Endothelial cell of umbilical vein (primary cell): ENCODE measurements at regions not wholly inside any gene's neighbourhood (a gene's known extent, or its start where the extent isn't known, plus 50 kb on each side); places are given as distances from the start of the nearest gene placed in this dataset.

ENCODE experiments used
- BruUV-seq: library from RNA; stranded (reverse); fragments of 400-500 nt; replicated peaks from 2 replicates; lab custom pipeline; 2021; lab: Mats Ljungman, UMichigan
- CTCF ChIA-PET: fragments of 300-600, 350-600 bp; sonication (Branson Sonifier 250); formaldehyde crosslinking; loops from one replicate; lab custom pipeline; 2021; ENCODE audit warnings: antibody characterized with exemption, inconsistent platforms; lab: Charles Lee
- POLR2A ChIA-PET: fragments of 300-600, 350-600 bp; sonication (Branson Sonifier 250); formaldehyde crosslinking; loops from one replicate; lab custom pipeline; 2021; ENCODE audit warnings: antibody characterized with exemption, inconsistent platforms; lab: Charles Lee
- DNase-seq: peaks from one replicate; pipeline ENCODE4 v3.0.0-alpha.2; 2011; ENCODE audit warnings: low read depth, low spot score
- FAIRE-seq: peaks from 2 replicates; lab custom pipeline; 2011; peaks lifted over from hg19 to GRCh38; lab: Jason Lieb, UNC
- H2AFZ ChIP-seq: 2 replicates; pipeline ENCODE4 v1.6.0; 2012; ENCODE audit warnings: low read depth, low read length, control low read depth, inconsistent platforms
- H3K27ac ChIP-seq: 2 replicates; pipeline ENCODE4 v1.5.1; 2011; ENCODE audit warnings: low read depth, mild to moderate bottlenecking, control low read depth, low read length, moderate library complexity; ENCODE audit not compliant: insufficient read depth
- H3K27me3 ChIP-seq, 2 experiments: 2 replicates each; pipeline versions ENCODE4 v1.6.0 to v1.6.1; 2011; ENCODE audit warnings: low read length in 2 of 2, mixed read lengths in 1 of 2; ENCODE audit not compliant: control insufficient read depth in 2 of 2, insufficient read depth in 2 of 2
- H3K36me3 ChIP-seq, 2 experiments: 2 replicates in 1 of 2; 3 replicates in 1 of 2; pipeline ENCODE4 v1.5.1; 2011; ENCODE audit warnings: low read length in 2 of 2, mild to moderate bottlenecking in 1 of 2, moderate library complexity in 1 of 2; ENCODE audit not compliant: control insufficient read depth in 2 of 2, insufficient read depth in 2 of 2; ENCODE audit errors: extremely low read depth in 1 of 2
- H3K4me1 ChIP-seq: 3 replicates; pipeline ENCODE4 v1.5.1; 2011; ENCODE audit warnings: mild to moderate bottlenecking, low read length; ENCODE audit not compliant: control insufficient read depth, insufficient read depth; ENCODE audit errors: extremely low read depth
- H3K4me2 ChIP-seq: 2 replicates; pipeline ENCODE4 v1.6.1; 2011; ENCODE audit warnings: low read length, control low read depth, mixed read lengths; ENCODE audit not compliant: insufficient read depth
- H3K4me3 ChIP-seq, 3 experiments: fragments of 200-600 bp in 1 of 3; sonication (generic), shearing (Covaris generic) in 1 of 3; replicated peaks in 1 of 3; 2 replicates each; pipeline ENCODE4 v1.5.1; 2011 to 2016; ENCODE audit warnings: control low read depth in 3 of 3, low read length in 3 of 3, mild to moderate bottlenecking in 2 of 3, inconsistent platforms in 1 of 3, low read depth in 1 of 3, moderate library complexity in 1 of 3; ENCODE audit not compliant: insufficient read depth in 1 of 3
- H3K79me2 ChIP-seq: 2 replicates; pipeline ENCODE4 v1.6.0; 2012; ENCODE audit warnings: low read length, inconsistent platforms; ENCODE audit not compliant: control insufficient read depth, insufficient read depth
- H3K9ac ChIP-seq: replicated peaks from 2 replicates; pipeline ENCODE3; 2011; ENCODE audit warnings: low read length, control low read depth; ENCODE audit not compliant: insufficient read depth; ENCODE audit errors: extremely low read depth
- H3K9me1 ChIP-seq: replicated peaks from 3 replicates; pipeline ENCODE4 v1.6.0; 2011; ENCODE audit warnings: mild to moderate bottlenecking, low read length; ENCODE audit not compliant: control insufficient read depth, insufficient read depth; ENCODE audit errors: extremely low read depth
- H3K9me3 ChIP-seq: replicated peaks from 2 replicates; pipeline ENCODE4 v1.5.1; 2012; ENCODE audit warnings: low read length, inconsistent platforms; ENCODE audit not compliant: control insufficient read depth, insufficient read depth
- H4K20me1 ChIP-seq: replicated peaks from 2 replicates; pipeline ENCODE3; 2011; ENCODE audit warnings: mild to moderate bottlenecking, low read length; ENCODE audit not compliant: control insufficient read depth, insufficient read depth; ENCODE audit errors: extremely low read depth
- EZH2 ChIP-seq: IDR thresholded peaks from 2 replicates; pipeline ENCODE4 v1.6.1; 2012; ENCODE audit warnings: borderline replicate concordance, low read depth, mild to moderate bottlenecking, moderate library complexity, low read length, inconsistent platforms; ENCODE audit not compliant: severe bottlenecking
- FOS ChIP-seq: IDR thresholded peaks from 2 replicates; pipeline ENCODE4 v1.6.1; 2011; ENCODE audit warnings: mild to moderate bottlenecking, low read length, moderate library complexity, borderline replicate concordance; ENCODE audit not compliant: insufficient read depth
- GATA2 ChIP-seq: IDR thresholded peaks from 2 replicates; pipeline ENCODE4 v1.7.0; 2011; ENCODE audit warnings: low read depth, mild to moderate bottlenecking, moderate library complexity, mixed read lengths, low read length; ENCODE audit not compliant: insufficient read length, insufficient read depth
- JUN ChIP-seq: IDR thresholded peaks from 2 replicates; pipeline ENCODE4 v1.6.1; 2011; ENCODE audit warnings: borderline replicate concordance, low read depth; ENCODE audit not compliant: insufficient read length, insufficient read depth
- MYC ChIP-seq: IDR thresholded peaks from one replicate; pipeline ENCODE4 v1.6.1; 2011; ENCODE audit warnings: mild to moderate bottlenecking, low read depth, low read length
- POLR2A ChIP-seq: IDR thresholded peaks from 2 replicates; pipeline ENCODE4 v1.6.1; 2012; ENCODE audit warnings: low read depth, mild to moderate bottlenecking, control low read depth, low read length
- POLR2AphosphoS5 ChIP-seq: IDR thresholded peaks from 2 replicates; pipeline ENCODE4 v1.6.1; 2012; ENCODE audit warnings: low read depth, mild to moderate bottlenecking, control low read depth, low read length, moderate library complexity; ENCODE audit not compliant: insufficient read depth
- dilution Hi-C: fragments of 300-500 bp; cut with MboI; formaldehyde crosslinking; loops from one replicate; pipeline ENCODE4 v1.15.0; 2019; ENCODE audit warnings: low sequenced_read_pairs; ENCODE audit not compliant: extremely low pct_ligation_motif_present
- intact Hi-C: fragments of 100-400 bp; cut with micrococcal nuclease; formaldehyde crosslinking; loops from one replicate; pipeline ENCODE4 v1.10.0; 2022
- TF ChIP-seq, protein P1 (sequence below), 2 donors: IDR thresholded peaks; 1 replicate in 1 of 2; 2 replicates in 1 of 2; pipeline ENCODE4 v1.5.1; 2011; ENCODE audit warnings: low read length in 2 of 2, mild to moderate bottlenecking in 2 of 2, moderate library complexity in 2 of 2, control low read depth in 1 of 2, inconsistent platforms in 1 of 2, low read depth in 1 of 2; ENCODE audit not compliant: insufficient read depth in 1 of 2; ENCODE audit errors: extremely low read depth in 1 of 2
- TF ChIP-seq, protein P2 (sequence below): IDR thresholded peaks from 2 replicates; pipeline ENCODE4 v1.6.1; 2011; ENCODE audit not compliant: insufficient read depth, insufficient read length

DNA sequence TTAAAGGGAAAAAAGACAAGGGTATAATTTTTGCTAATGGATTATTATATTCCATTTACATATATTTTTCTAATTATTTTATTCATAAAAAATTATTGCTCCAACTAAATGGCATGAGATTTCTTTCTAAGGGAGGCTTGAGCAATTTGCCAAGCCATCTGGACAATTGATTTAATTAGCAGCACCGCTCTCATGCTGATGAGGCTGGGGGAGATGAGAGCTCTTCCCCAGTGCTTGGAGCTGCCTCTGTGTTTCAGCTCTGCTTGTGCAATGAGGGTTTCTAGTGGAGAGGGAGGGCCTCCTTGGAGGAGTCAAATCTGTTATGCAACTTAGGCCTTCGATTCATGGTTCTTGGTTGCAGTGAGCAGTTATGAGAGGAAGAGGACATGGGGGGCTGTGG lies 574.3 kb downstream of the TCERG1L start:
- Histone ChIP-seq H3K4me2 (no peak overlapping the region), H2AFZ (no peak overlapping the region), H3K4me3 (no peak overlapping the region), H3K27me3 (no peaks in the 10 kb centered on the region), H3K79me2 (no peaks in the 10 kb centered on the region), H3K9ac (no peak overlapping the region), H3K27ac (no peak overlapping the region), H3K4me1 (no peaks in the 10 kb centered on the region), H3K9me1 (no peaks in the 10 kb centered on the region), H3K36me3 (no peaks in the 10 kb centered on the region), H3K9me3 (peaks cover 5% of the 10 kb centered on the region), H4K20me1 (no peaks in the 10 kb centered on the region)
- no peak for DNase-seq
- ChIA-PET POLR2A (no interaction called here), CTCF (no interaction called here)
- dilution Hi-C loops, result no loop called here
- intact Hi-C loops, result no loop called here
- no peak for FAIRE-seq
- no peak for TF ChIP-seq POLR2A
- TF ChIP-seq, protein P1, sequence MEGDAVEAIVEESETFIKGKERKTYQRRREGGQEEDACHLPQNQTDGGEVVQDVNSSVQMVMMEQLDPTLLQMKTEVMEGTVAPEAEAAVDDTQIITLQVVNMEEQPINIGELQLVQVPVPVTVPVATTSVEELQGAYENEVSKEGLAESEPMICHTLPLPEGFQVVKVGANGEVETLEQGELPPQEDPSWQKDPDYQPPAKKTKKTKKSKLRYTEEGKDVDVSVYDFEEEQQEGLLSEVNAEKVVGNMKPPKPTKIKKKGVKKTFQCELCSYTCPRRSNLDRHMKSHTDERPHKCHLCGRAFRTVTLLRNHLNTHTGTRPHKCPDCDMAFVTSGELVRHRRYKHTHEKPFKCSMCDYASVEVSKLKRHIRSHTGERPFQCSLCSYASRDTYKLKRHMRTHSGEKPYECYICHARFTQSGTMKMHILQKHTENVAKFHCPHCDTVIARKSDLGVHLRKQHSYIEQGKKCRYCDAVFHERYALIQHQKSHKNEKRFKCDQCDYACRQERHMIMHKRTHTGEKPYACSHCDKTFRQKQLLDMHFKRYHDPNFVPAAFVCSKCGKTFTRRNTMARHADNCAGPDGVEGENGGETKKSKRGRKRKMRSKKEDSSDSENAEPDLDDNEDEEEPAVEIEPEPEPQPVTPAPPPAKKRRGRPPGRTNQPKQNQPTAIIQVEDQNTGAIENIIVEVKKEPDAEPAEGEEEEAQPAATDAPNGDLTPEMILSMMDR (IDR thresholded peaks at IDR 0.05; ENCODE audit: extremely low read depth in 1 of 2, insufficient read depth in 1 of 2, low read depth in 1 of 2, low read length in 2 of 2), result no peak
- no peak for TF ChIP-seq GATA2
- TF ChIP-seq, protein P2, sequence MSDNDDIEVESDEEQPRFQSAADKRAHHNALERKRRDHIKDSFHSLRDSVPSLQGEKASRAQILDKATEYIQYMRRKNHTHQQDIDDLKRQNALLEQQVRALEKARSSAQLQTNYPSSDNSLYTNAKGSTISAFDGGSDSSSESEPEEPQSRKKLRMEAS, result no peak
- TF ChIP-seq JUN, result no peak
- TF ChIP-seq MYC, result no peak
- no peak for TF ChIP-seq POLR2AphosphoS5
- no peak for TF ChIP-seq FOS
- no peak for TF ChIP-seq EZH2
- no TSS peak for BruUV-seq
